B cell (primary cell): ENCODE measurements at regions not wholly inside any gene's neighbourhood (a gene's known extent, or its start where the extent isn't known, plus 50 kb on each side); places are given as distances from the start of the nearest gene placed in this dataset.

Experiments used
- ATAC-seq: fragments of 200-7000 bp; cut with Tn5 transposase; one replicate; pipeline ENCODE4 v1.10.0; 2021; ENCODE audit warnings: low read depth, mild to moderate bottlenecking, moderate number of reproducible peaks, moderate library complexity
- CTCF ChIA-PET: fragments of 350-600 bp; sonication (Branson Sonifier 250); formaldehyde crosslinking; loops from one replicate; lab custom pipeline; 2021; ENCODE audit warnings: antibody characterized with exemption, inconsistent platforms; lab: Charles Lee
- POLR2A ChIA-PET: fragments of 350-600 bp; sonication (Branson Sonifier 250); formaldehyde crosslinking; loops from one replicate; lab custom pipeline; 2021; ENCODE audit warnings: antibody characterized with exemption; lab: Charles Lee
- DNase-seq: peaks from one replicate; pipeline ENCODE4 v3.0.0; 2013
- H2AFZ ChIP-seq: 2 replicates; pipeline ENCODE4 v1.6.1; 2012; ENCODE audit warnings: mild to moderate bottlenecking, low read depth, low read length; ENCODE audit not compliant: insufficient read depth, poor library complexity, severe bottlenecking
- H3K27ac ChIP-seq, 2 donors: 1 replicate in 1 of 2; 2 replicates in 1 of 2; pipeline ENCODE4 v1.5.1; 2012 to 2013; ENCODE audit warnings: low read length in 2 of 2, mild to moderate bottlenecking in 2 of 2, moderate library complexity in 1 of 2
- H3K27me3 ChIP-seq, 4 experiments: fragments of 200-600 bp in 1 of 4; sonication (generic) in 1 of 4; replicated peaks in 1 of 4; 1 replicate in 2 of 4; 2 replicates in 2 of 4; pipeline versions ENCODE4 v1.6.1 to v1.7.0; 2013 to 2016; ENCODE audit warnings: low read length in 3 of 4, mild to moderate bottlenecking in 2 of 4, mixed read lengths in 1 of 4, moderate library complexity in 1 of 4; ENCODE audit not compliant: insufficient read depth in 4 of 4, control insufficient read depth in 3 of 4; ENCODE audit errors: control extremely low read depth in 1 of 4
- H3K36me3 ChIP-seq, 2 experiments: replicated peaks in 1 of 2; 1 replicate in 1 of 2; 2 replicates in 1 of 2; pipeline versions ENCODE4 v1.6.1 to v1.7.1; 2013; ENCODE audit warnings: low read length in 1 of 2; ENCODE audit not compliant: insufficient read depth in 2 of 2, control insufficient read depth in 1 of 2; ENCODE audit errors: control extremely low read depth in 1 of 2, extremely low read depth in 1 of 2
- H3K4me1 ChIP-seq, 2 donors: fragments of 200-600 bp in 1 of 2; sonication (generic) in 1 of 2; 1 replicate in 1 of 2; 2 replicates in 1 of 2; pipeline versions ENCODE4 v1.5.1 to v1.6.1; 2013 to 2017; ENCODE audit warnings: low read length in 2 of 2; ENCODE audit not compliant: control insufficient read depth in 2 of 2, insufficient read depth in 2 of 2
- H3K4me2 ChIP-seq: replicated peaks from 2 replicates; pipeline ENCODE3; 2012; ENCODE audit warnings: mild to moderate bottlenecking, low read depth, low read length; ENCODE audit not compliant: poor library complexity, severe bottlenecking
- H3K4me3 ChIP-seq, 5 experiments: fragments of 200-600 bp in 1 of 5; sonication (generic) in 1 of 5; 1 replicate in 3 of 5; 2 replicates in 2 of 5; pipeline versions ENCODE4 v1.5.1 to v1.7.0; 2011 to 2016; ENCODE audit warnings: low read length in 4 of 5, mild to moderate bottlenecking in 4 of 5, low read depth in 2 of 5, control low read depth in 1 of 5, moderate library complexity in 1 of 5; ENCODE audit not compliant: insufficient read depth in 1 of 5; ENCODE audit errors: control extremely low read depth in 1 of 5, extremely low read depth in 1 of 5
- H3K79me2 ChIP-seq: fragments of 200-600 bp; sonication (generic); one replicate; pipeline ENCODE4 v1.6.0; 2016; ENCODE audit warnings: low read length; ENCODE audit not compliant: control insufficient read depth, insufficient read depth
- H3K9ac ChIP-seq: fragments of 200-600 bp; sonication (generic); 2 replicates; pipeline ENCODE4 v1.6.1; 2017; ENCODE audit warnings: mild to moderate bottlenecking, low read length, moderate library complexity
- H3K9me3 ChIP-seq, 3 donors: one replicate each; pipeline versions ENCODE4 v1.6.1 to v1.7.1; 2013; ENCODE audit warnings: low read length in 2 of 3; ENCODE audit not compliant: control insufficient read depth in 2 of 3, insufficient read depth in 1 of 3; ENCODE audit errors: control extremely low read depth in 1 of 3
- H4K20me1 ChIP-seq: 2 replicates; pipeline ENCODE4 v1.6.0; 2012; ENCODE audit warnings: mild to moderate bottlenecking, low read length; ENCODE audit not compliant: insufficient read depth, control insufficient read depth, poor library complexity, severe bottlenecking
- H3K27ac Mint-ChIP-seq: one replicate; pipeline ENCODE4 v1.8.0; 2021; ENCODE audit warnings: mixed read lengths
- H3K27me3 Mint-ChIP-seq: one replicate; pipeline ENCODE4 v1.8.0; 2021; ENCODE audit warnings: mixed read lengths
- H3K4me1 Mint-ChIP-seq: one replicate; pipeline ENCODE4 v1.8.0; 2021; ENCODE audit warnings: mixed read lengths
- H3K4me3 Mint-ChIP-seq: one replicate; pipeline ENCODE4 v1.8.0; 2021; ENCODE audit warnings: mixed read lengths
- H3K9me3 Mint-ChIP-seq: one replicate; pipeline ENCODE4 v1.8.0; 2022; ENCODE audit warnings: mixed read lengths; ENCODE audit not compliant: insufficient read depth
- CTCF ChIP-seq: fragments of 200-600 bp; IDR thresholded peaks from one replicate; pipeline ENCODE4 v1.8.0; 2022; ENCODE audit warnings: antibody characterized with exemption, mild to moderate bottlenecking
- EZH2 ChIP-seq: IDR thresholded peaks from 2 replicates; pipeline ENCODE4 v1.6.1; 2012; ENCODE audit warnings: borderline replicate concordance, low read depth, mild to moderate bottlenecking, moderate library complexity, low read length; ENCODE audit not compliant: insufficient read depth, poor library complexity, severe bottlenecking
- WGBS: methylation state at CpG from one replicate; pipeline ENCODE4 v1.1.5; 2013; ENCODE audit warnings: missing lambda C conversion rate; ENCODE audit not compliant: insufficient coverage; 5-methylcytosine and 5-hydroxymethylcytosine counted together
- intact Hi-C: fragments of 100-400 bp; cut with micrococcal nuclease; formaldehyde crosslinking; loops from one replicate; pipeline ENCODE4 v1.10.0; 2022

- no peaks in the 10 kb centered on the region for H3K9me3 ChIP-seq
- H3K27me3 ChIP-seq = no peaks in the 10 kb centered on the region
- DNase-seq = no peak
- H4K20me1 ChIP-seq = no peaks in the 10 kb centered on the region
- no peaks in the 10 kb centered on the region for H3K36me3 ChIP-seq
- no peak overlapping the region for H2AFZ ChIP-seq
- no peaks in the 10 kb centered on the region for H3K27me3 Mint-ChIP-seq
- TF ChIP-seq CTCF = no peak
- no peak for TF ChIP-seq EZH2
- intact Hi-C loops = no loop called here
- H3K4me2 ChIP-seq = no peak overlapping the region
- no peaks in the 10 kb centered on the region for H3K9me3 Mint-ChIP-seq
- CTCF ChIA-PET = no interaction called here
- no peaks in the 10 kb centered on the region for H3K79me2 ChIP-seq
- no peak overlapping the region for H3K27ac ChIP-seq
- ATAC-seq = no peak
- no peak overlapping the region for H3K9ac ChIP-seq
- no peak overlapping the region for H3K27ac Mint-ChIP-seq
- WGBS = no CpG with 5 or more reads among the region's 1 CpG
- H3K4me3 ChIP-seq = no peak overlapping the region
- POLR2A ChIA-PET = no interaction called here
- H3K4me3 Mint-ChIP-seq = no peak overlapping the region
- H3K4me1 ChIP-seq = no peaks in the 10 kb centered on the region
- no peaks in the 10 kb centered on the region for H3K4me1 Mint-ChIP-seq
These were observed 512.3 kb downstream of the HDGFL1 start for GRCh38 chr6:23081701-23082100.

DNA sequence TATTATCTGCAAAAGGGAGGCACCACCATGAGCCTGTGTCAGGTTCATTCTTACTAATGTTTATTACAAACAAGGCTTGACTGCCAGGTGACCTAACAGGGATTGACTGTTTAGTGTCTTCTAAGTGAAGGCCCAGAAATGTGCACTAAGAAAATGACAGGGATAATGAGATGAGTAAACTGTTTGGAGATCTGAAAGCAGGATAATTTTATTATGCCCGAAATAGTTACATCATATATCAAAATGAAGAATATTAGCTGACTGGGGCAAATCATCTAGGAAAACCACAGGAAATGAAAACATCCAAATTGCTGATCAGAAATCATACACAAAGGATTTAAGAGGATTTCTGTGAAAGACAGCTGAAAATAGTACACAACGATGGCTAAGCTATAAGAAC lies 516.7 kb downstream of the HDGFL1 start:
- no peak overlapping the region for H3K27ac ChIP-seq
- TF ChIP-seq CTCF = no peak
- TF ChIP-seq EZH2 = no peak
- intact Hi-C loops = no loop called here
- WGBS = no CpG with 5 or more reads among the region's 2 CpGs
- H3K9me3 ChIP-seq = no peaks in the 10 kb centered on the region
- POLR2A ChIA-PET = no interaction called here
- H3K4me1 ChIP-seq = no peaks in the 10 kb centered on the region
- H3K36me3 ChIP-seq = no peaks in the 10 kb centered on the region
- peaks cover 5% of the 10 kb centered on the region for H3K9me3 Mint-ChIP-seq
- no peaks in the 10 kb centered on the region for H4K20me1 ChIP-seq
- H3K4me1 Mint-ChIP-seq = no peaks in the 10 kb centered on the region
- DNase-seq (no peak), ATAC-seq (no peak)
- no peak overlapping the region for H3K27ac Mint-ChIP-seq
- no peak overlapping the region for H3K4me3 Mint-ChIP-seq
- no peaks in the 10 kb centered on the region for H3K27me3 Mint-ChIP-seq
- H3K27me3 ChIP-seq = no peaks in the 10 kb centered on the region
- no peak overlapping the region for H3K9ac ChIP-seq
- H2AFZ ChIP-seq = no peak overlapping the region
- H3K4me3 ChIP-seq = no peak overlapping the region
- H3K4me2 ChIP-seq = no peak overlapping the region
- no peaks in the 10 kb centered on the region for H3K79me2 ChIP-seq
- CTCF ChIA-PET = no interaction called here
